ENCODE measurements at regions not wholly inside any gene's neighbourhood (a gene's known extent, or its start where the extent isn't known, plus 50 kb on each side); places are given as distances from the start of the nearest gene placed in this dataset.

DNA sequence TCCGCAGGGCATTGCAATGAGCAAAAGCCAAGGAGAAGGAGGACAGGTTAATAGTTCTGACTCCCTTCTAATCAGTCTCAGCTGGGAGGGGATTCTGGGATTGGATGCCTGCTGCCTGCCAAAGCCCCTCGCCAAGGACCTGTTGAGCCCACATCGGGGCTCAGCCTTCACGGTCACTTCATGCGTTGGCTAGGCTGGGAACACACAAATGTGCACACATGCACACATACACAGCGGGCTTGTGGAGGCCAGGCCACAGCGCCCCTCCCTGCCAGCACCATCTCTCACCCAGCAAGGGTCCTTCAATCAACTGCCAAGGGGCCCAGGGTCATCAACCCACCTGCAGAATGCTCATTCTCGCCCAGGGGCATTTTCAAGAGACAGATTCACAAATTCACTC, 113.9 kb downstream of the C5orf15 start:
- TF ChIP-seq, protein P1, sequence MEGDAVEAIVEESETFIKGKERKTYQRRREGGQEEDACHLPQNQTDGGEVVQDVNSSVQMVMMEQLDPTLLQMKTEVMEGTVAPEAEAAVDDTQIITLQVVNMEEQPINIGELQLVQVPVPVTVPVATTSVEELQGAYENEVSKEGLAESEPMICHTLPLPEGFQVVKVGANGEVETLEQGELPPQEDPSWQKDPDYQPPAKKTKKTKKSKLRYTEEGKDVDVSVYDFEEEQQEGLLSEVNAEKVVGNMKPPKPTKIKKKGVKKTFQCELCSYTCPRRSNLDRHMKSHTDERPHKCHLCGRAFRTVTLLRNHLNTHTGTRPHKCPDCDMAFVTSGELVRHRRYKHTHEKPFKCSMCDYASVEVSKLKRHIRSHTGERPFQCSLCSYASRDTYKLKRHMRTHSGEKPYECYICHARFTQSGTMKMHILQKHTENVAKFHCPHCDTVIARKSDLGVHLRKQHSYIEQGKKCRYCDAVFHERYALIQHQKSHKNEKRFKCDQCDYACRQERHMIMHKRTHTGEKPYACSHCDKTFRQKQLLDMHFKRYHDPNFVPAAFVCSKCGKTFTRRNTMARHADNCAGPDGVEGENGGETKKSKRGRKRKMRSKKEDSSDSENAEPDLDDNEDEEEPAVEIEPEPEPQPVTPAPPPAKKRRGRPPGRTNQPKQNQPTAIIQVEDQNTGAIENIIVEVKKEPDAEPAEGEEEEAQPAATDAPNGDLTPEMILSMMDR (IDR thresholded peaks at IDR 0.05): no peak
- TF ChIP-seq ZFX (IDR thresholded peaks at IDR 0.05; ENCODE audit: borderline replicate concordance): no peak
- H3K27ac ChIP-seq: no peak overlapping the region

DNA sequence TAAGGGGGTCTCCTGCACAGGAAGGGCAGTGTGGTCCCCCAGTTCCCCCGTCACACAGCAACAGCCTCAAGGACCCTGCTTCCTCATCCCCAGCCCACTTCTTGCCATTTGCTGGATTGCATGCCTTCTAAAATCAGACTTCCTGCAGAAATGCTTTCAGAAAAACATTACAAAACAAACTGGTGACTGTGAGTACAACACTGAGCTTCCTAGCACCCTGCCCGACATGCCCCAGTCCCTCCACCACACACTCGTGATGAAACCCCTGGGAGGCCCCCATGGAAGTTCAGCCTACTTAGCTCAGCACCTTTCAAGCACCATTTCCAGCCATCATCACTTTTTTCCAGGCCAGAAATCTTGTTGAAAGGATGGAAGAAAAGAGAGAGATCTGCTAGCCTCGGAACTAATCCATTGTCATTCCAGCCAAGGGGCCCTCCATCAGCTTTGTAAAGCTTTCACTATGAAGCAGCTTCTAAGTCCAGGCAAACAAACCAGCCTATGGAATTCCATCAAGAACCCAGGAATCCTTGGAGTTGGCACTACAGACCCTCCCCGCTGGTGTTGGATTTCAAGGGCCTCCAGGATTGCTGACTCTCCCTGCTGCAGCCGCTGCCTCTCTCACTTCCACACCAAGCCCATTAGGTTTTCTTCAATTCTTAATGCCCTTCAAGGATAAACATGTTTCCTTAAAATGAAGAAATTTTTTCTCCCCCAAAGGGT, 114.6 kb downstream of the C5orf15 start:
- TF ChIP-seq, protein P1 (IDR thresholded peaks at IDR 0.05): no peak
- TF ChIP-seq ZFX (IDR thresholded peaks at IDR 0.05; ENCODE audit: borderline replicate concordance): no peak

DNA sequence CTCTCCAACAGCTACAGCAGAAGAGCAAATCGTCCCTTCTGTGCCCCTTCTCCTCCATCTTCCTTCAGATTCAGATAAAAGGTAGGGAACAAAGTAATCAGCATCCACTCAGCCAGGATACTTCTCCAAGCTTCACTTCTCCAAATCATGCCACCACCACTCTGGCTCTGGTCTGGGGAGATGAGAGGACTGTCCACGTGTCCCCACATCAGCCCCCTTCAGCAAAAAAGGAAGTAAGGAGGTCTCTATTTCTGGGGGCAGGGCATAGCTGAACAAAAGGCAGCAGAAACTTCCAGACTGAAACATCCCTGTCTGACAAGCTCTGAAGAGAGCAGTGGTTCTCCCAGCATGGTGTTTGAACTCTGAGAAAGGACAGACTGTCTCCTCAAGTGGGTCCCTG, 116.9 kb downstream of the C5orf15 start:
- H3K27ac ChIP-seq: no peak overlapping the region
- TF ChIP-seq ZFX (IDR thresholded peaks at IDR 0.05; ENCODE audit: borderline replicate concordance): no peak
- TF ChIP-seq, protein P1 (IDR thresholded peaks at IDR 0.05): no peak

More for the DNA sequence above, 114.6 kb downstream of the C5orf15 start:
- no peak overlapping the region for H3K27ac ChIP-seq

DNA sequence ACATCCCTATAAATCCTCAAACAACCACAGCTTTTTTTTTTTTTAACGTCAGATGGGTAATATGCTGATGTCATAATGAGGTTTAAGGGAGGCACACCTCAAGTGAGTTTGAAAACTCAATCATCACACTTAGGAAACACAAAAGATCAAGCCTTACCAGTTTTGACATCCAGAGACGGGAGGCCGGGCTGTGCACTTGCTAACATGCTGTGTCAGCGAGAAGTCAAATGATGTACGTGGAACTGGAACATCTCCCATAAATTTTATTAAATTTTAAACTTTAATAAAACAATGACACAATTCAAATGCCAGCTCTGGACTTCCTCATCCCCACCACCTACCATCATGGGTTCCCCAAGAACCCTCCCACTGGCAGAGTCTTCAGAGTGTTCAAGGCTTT, 117.6 kb downstream of the C5orf15 start:
- H3K27ac ChIP-seq: no peak overlapping the region
- TF ChIP-seq, protein P1 (IDR thresholded peaks at IDR 0.05): no peak
- no peak for TF ChIP-seq ZFX (IDR thresholded peaks at IDR 0.05; ENCODE audit: borderline replicate concordance)

DNA sequence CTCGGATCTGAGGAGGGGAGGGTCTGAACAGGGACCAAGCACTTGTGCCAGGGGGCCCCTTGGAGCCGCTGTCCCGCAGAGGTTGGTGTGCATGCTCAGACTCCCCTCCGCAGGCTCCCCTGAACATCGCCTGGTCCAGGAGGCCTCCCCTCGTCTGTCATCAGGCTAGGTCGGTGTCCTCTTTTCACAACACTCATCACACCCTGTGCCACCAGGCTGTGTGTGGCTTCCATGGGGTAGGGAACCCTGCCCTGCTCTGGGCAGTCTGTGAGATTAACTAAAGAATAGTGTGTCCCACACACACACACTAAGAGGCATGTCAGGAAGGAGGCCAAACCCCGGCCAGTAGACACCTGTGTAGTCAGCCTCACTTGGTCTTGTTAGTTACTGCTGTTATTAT, 119.3 kb downstream of the C5orf15 start:
- TF ChIP-seq, protein P1 (IDR thresholded peaks at IDR 0.05): no peak
- no peak for TF ChIP-seq ZFX (IDR thresholded peaks at IDR 0.05; ENCODE audit: borderline replicate concordance)
- H3K27ac ChIP-seq: no peak overlapping the region

DNA sequence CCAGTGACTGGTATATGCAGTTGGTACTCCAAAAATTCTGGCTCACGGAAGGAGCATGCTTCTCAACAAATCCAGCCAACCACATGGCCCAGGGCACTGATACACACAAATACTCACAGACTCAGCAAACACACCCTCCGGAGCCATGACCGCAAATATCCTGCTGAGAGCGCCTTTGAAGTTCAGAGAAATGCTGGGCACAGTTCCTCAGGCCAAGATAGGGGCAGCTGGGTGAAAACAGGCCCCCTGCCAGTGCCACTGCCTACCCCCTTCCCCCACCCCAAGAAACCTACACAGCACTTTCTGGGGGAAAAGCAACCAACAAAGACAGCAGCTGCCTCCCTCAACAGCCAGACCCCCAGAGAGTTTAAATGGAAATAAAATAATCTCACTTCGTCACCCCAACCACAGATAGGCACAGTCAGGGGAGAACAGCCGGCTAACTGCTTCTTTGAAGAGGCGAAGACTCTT, 120.0 kb downstream of the C5orf15 start:
- TF ChIP-seq, protein P1 (IDR thresholded peaks at IDR 0.05): no peak
- TF ChIP-seq ZFX (IDR thresholded peaks at IDR 0.05; ENCODE audit: borderline replicate concordance): no peak
- no peak overlapping the region for H3K27ac ChIP-seq

DNA sequence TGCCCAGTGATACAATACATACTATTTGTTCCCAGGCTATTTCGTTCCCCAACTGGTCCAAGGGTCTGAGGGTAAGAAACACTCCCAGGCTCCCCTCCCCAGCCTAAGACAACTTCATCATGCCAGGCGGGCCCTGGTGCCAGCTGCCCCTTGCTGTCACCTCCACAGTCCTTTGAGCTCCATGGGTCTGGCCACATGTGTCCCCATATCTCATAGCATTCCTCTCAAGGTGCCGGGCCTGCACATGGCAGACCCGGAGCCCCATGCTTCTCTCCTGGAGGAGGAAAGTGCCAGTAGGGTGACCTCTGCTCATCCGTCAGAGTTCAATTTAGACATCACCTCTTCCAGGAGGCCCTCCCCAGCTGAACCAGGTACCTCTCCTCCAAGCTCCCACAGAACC, 120.5 kb downstream of the C5orf15 start:
- H3K27ac ChIP-seq: no peak overlapping the region
- TF ChIP-seq, protein P1 (IDR thresholded peaks at IDR 0.05): no peak
- no peak for TF ChIP-seq ZFX (IDR thresholded peaks at IDR 0.05; ENCODE audit: borderline replicate concordance)
